Astrocyte (in vitro differentiated cells and primary cell): ENCODE measurements at regions not wholly inside any gene's neighbourhood (a gene's known extent, or its start where the extent isn't known, plus 50 kb on each side); places are given as distances from the start of the nearest gene placed in this dataset.
"Not testable (repeated sequence)": the region's sequence is repeated elsewhere in the genome, so short reads cannot be mapped to it uniquely, and the experiment has no call there.

Experiments
- DNase-seq: peaks from one replicate; pipeline ENCODE4 v3.0.0-alpha.2; 2010; ENCODE audit warnings: low read depth
- FAIRE-seq: peaks from 2 replicates; lab custom pipeline; 2011; peaks lifted over from hg19 to GRCh38; lab: Jason Lieb, UNC
- H2AFZ ChIP-seq: 2 replicates; pipeline ENCODE4 v1.6.0; 2012; ENCODE audit warnings: low read depth, low read length, inconsistent platforms
- H3K27ac ChIP-seq: 2 replicates; pipeline ENCODE4 v1.5.1; 2011; ENCODE audit warnings: low read depth, low read length, inconsistent platforms
- H3K27me3 ChIP-seq: 2 replicates; pipeline ENCODE4 v1.6.0; 2011; ENCODE audit warnings: low read length, inconsistent platforms; ENCODE audit not compliant: insufficient read depth
- H3K36me3 ChIP-seq: 2 replicates; pipeline ENCODE4 v1.5.1; 2011; ENCODE audit warnings: low read length, inconsistent platforms; ENCODE audit not compliant: insufficient read depth
- H3K4me1 ChIP-seq: 2 replicates; pipeline ENCODE4 v1.5.1; 2011; ENCODE audit warnings: low read length, inconsistent platforms; ENCODE audit not compliant: insufficient read depth
- H3K4me2 ChIP-seq: 2 replicates; pipeline ENCODE4 v1.6.0; 2012; ENCODE audit warnings: low read length, inconsistent platforms
- H3K4me3 ChIP-seq: 2 replicates; pipeline ENCODE4 v1.5.1; 2011; ENCODE audit warnings: low read depth, mild to moderate bottlenecking, low read length, inconsistent platforms; ENCODE audit not compliant: insufficient read depth
- H3K79me2 ChIP-seq: 2 replicates; pipeline ENCODE4 v1.6.0; 2012; ENCODE audit warnings: mild to moderate bottlenecking, low read length, inconsistent platforms; ENCODE audit not compliant: insufficient read depth
- H3K9ac ChIP-seq: 2 replicates; pipeline ENCODE4 v1.6.0; 2012; ENCODE audit warnings: mild to moderate bottlenecking, low read length, inconsistent platforms
- H3K9me3 ChIP-seq: 2 replicates; pipeline ENCODE4 v1.5.1; 2012; ENCODE audit warnings: low read depth, mild to moderate bottlenecking, low read length, inconsistent platforms; ENCODE audit not compliant: insufficient read depth
- H4K20me1 ChIP-seq: 2 replicates; pipeline ENCODE4 v1.6.0; 2012; ENCODE audit warnings: low read length, inconsistent platforms; ENCODE audit not compliant: insufficient read depth
- H3K27ac Mint-ChIP-seq: one replicate; pipeline ENCODE4 v1.8.0; 2021; ENCODE audit warnings: mild to moderate bottlenecking, mixed read lengths; ENCODE audit not compliant: unreplicated experiment
- H3K27me3 Mint-ChIP-seq: one replicate; pipeline ENCODE4 v1.8.0; 2021; ENCODE audit warnings: low read depth, mixed read lengths; ENCODE audit not compliant: unreplicated experiment
- H3K36me3 Mint-ChIP-seq: one replicate; pipeline ENCODE4 v1.8.0; 2021; ENCODE audit warnings: low read depth, mixed read lengths; ENCODE audit not compliant: unreplicated experiment
- H3K4me1 Mint-ChIP-seq: one replicate; pipeline ENCODE4 v1.8.0; 2021; ENCODE audit warnings: low read depth, mixed read lengths; ENCODE audit not compliant: unreplicated experiment
- H3K4me3 Mint-ChIP-seq: one replicate; pipeline ENCODE4 v1.8.0; 2021; ENCODE audit warnings: mild to moderate bottlenecking, moderate library complexity, mixed read lengths; ENCODE audit not compliant: unreplicated experiment
- H3K9me3 Mint-ChIP-seq: one replicate; pipeline ENCODE4 v1.8.0; 2021; ENCODE audit warnings: mild to moderate bottlenecking, mixed read lengths; ENCODE audit not compliant: unreplicated experiment

DNA sequence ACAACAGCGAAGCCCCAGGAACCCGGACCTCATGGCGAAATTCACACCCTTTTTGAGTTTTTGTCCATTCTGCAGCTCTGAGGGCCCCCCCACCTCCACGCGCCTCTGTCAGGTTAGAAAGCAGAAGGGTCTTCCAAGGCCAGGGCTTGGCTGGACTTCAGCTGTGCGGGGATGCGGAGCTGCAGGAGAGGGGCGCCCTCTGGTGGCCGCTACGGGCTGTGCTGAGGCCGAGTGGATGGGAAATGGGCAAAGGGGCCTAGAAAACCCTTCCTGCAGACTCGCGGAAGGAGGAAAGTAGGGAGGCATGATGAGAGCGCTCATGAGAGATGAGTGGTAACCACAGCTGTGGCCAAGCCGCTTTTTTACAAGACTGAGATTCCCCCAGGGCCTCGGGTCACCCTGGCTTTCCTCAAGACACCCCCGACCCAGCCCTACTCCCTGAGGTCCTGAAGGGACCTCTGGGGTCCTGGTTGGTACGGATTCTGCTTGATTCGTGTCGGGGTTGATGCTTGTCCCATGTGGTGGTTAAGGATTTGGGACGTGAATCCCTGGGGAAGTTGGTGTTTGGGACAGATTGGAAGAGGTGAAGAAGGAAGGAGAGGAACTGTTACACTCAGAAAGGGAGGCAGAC, 126.8 kb downstream of the GOLGA8K start:
- H3K4me3 ChIP-seq, H3K9ac ChIP-seq, H3K27me3 ChIP-seq, H3K36me3 ChIP-seq, H3K27ac Mint-ChIP-seq, H3K4me1 Mint-ChIP-seq, H3K27me3 Mint-ChIP-seq, H3K9me3 ChIP-seq, H4K20me1 ChIP-seq, H3K9me3 Mint-ChIP-seq, H3K4me1 ChIP-seq, H3K36me3 Mint-ChIP-seq, H3K27ac ChIP-seq, FAIRE-seq, H3K79me2 ChIP-seq, H2AFZ ChIP-seq, H3K4me3 Mint-ChIP-seq, DNase-seq, H3K4me2 ChIP-seq: not testable (repeated sequence)

DNA sequence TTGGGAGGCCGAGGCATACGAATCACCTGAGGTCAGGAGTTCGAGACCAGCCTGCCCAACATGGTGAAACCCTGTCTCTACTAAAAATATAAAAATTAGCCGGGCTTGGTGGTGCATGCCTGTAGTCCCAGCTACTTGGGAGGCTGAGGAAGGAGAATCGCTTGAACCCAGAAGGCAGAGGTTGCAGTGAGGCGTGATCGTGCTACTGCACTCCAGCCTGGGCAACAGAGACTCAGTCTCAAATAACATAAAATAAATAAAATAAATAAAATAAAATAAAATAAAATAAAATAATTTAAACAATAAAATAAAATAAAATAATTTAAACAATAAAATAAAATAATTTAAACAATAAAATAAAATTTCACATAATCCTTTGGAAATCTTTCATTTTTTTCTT, 149.1 kb downstream of the GOLGA8K start:
- not testable (repeated sequence) for DNase-seq, H3K9me3 Mint-ChIP-seq, FAIRE-seq, H3K27ac Mint-ChIP-seq, H3K4me3 Mint-ChIP-seq, H2AFZ ChIP-seq, H3K4me1 ChIP-seq, H3K79me2 ChIP-seq, H3K4me1 Mint-ChIP-seq, H3K4me3 ChIP-seq, H3K36me3 ChIP-seq, H3K27me3 ChIP-seq, H3K4me2 ChIP-seq, H3K27ac ChIP-seq, H3K36me3 Mint-ChIP-seq, H3K9me3 ChIP-seq, H3K9ac ChIP-seq, H3K27me3 Mint-ChIP-seq, H4K20me1 ChIP-seq

GRCh38 chr15:32249207-32249606, 153.9 kb downstream of the GOLGA8K start:
- H3K4me2 ChIP-seq, H3K27ac ChIP-seq, H3K36me3 Mint-ChIP-seq, H3K4me3 ChIP-seq, H3K4me3 Mint-ChIP-seq, H3K9me3 ChIP-seq, DNase-seq, H2AFZ ChIP-seq, FAIRE-seq, H3K4me1 Mint-ChIP-seq, H3K9me3 Mint-ChIP-seq, H3K27me3 ChIP-seq, H3K79me2 ChIP-seq, H3K27me3 Mint-ChIP-seq, H3K4me1 ChIP-seq, H3K36me3 ChIP-seq, H4K20me1 ChIP-seq, H3K9ac ChIP-seq, H3K27ac Mint-ChIP-seq: not testable (repeated sequence)

GRCh38 chr15:32243727-32244126, 159.4 kb downstream of the GOLGA8K start:
- not testable (repeated sequence) for H3K27ac Mint-ChIP-seq, FAIRE-seq

DNA sequence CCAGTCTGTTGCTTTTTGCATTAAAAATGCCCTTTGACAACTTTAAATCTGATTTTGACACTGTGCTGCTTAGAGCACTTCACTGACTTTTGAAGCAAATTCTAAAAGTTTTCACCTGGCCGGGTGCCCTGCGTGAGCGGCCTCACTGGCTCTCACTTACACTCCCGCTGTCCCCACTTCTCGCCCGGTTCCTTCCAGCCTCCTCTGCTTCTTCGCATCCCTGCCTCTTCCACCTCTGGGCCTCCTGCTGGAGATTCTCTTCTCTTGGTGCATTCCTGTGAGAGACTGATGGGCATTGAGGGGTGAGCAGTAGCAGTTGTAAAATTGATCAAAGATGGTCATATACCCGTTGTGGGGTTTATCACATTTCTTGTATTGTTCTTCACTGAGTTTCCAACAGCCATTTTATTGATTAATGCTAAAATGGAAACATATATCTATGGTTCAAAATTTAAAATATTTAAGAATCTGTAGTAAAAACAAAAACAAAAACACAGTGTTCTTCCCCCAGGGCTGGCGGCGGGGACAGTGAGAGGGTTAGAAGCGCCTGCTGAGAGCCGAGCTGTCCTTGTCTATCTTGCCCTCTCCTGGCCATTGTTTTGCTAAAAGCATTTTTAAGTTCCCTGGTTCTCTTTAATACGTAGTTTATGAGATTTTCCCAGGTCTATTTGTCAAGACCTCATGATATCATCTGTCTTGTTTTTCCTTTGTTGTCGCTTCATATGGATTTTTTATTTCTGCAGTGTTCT, 160.1 kb downstream of the GOLGA8K start:
- DNase-seq, H3K27me3 ChIP-seq, H3K4me2 ChIP-seq, H3K4me3 ChIP-seq, H3K4me1 ChIP-seq, H3K27ac Mint-ChIP-seq, H3K9me3 Mint-ChIP-seq, H3K36me3 ChIP-seq, H4K20me1 ChIP-seq, H3K27ac ChIP-seq, FAIRE-seq, H3K4me3 Mint-ChIP-seq, H3K9me3 ChIP-seq, H3K79me2 ChIP-seq, H3K4me1 Mint-ChIP-seq, H2AFZ ChIP-seq, H3K36me3 Mint-ChIP-seq, H3K27me3 Mint-ChIP-seq, H3K9ac ChIP-seq: not testable (repeated sequence)

More at GRCh38 chr15:32243727-32244126, 159.4 kb downstream of the GOLGA8K start:
- H3K9ac ChIP-seq, H3K27me3 ChIP-seq, H3K4me1 Mint-ChIP-seq, DNase-seq, H3K9me3 Mint-ChIP-seq, H3K4me3 ChIP-seq, H3K9me3 ChIP-seq, H3K4me2 ChIP-seq, H4K20me1 ChIP-seq, H3K4me3 Mint-ChIP-seq, H3K36me3 Mint-ChIP-seq, H3K27me3 Mint-ChIP-seq, H3K27ac ChIP-seq, H3K36me3 ChIP-seq, H3K79me2 ChIP-seq, H3K4me1 ChIP-seq, H2AFZ ChIP-seq: not testable (repeated sequence)
